Ishikawa (cell line): ENCODE measurements at regions not wholly inside any gene's neighbourhood (a gene's known extent, or its start where the extent isn't known, plus 50 kb on each side); places are given as distances from the start of the nearest gene placed in this dataset.

Experiments
- MAX ChIP-seq: IDR thresholded peaks from 2 replicates; pipeline ENCODE4 v1.6.1; 2012
- TCF12 ChIP-seq: IDR thresholded peaks from 2 replicates; pipeline ENCODE4 v1.6.1; 2012; ENCODE audit warnings: low read depth

GRCh38 chr2:15875969-15876705 lies 64.2 kb upstream of the MYCN start:
- TF ChIP-seq MAX (no peak), TCF12 (no peak)
